ENCODE measurements at regions not wholly inside any gene's neighbourhood (a gene's known extent, or its start where the extent isn't known, plus 50 kb on each side); places are given as distances from the start of the nearest gene placed in this dataset.

DNA sequence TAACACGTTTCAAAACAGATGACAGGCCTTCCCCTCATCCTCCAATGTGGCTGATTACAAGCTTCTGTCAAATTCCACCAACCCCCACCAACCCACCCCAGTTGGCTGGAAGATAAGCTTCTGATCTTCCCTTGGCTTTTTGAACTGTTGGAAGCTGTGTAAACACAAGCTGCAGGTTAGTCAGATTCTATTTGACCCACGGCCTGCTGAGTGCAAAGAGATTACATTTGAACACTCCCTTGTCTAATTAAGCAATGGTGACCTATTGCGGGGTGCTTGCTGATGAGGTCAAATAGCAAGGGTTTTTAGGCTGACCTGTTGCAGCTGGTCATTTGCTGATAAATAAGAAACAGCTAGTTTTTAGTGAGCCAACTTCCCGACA is 379.7 kb downstream of the BMP2 start:
- no peak for TF ChIP-seq EZH2 (IDR thresholded peaks at IDR 0.05; ENCODE audit: borderline replicate concordance, low read length)
- TF ChIP-seq, protein P1, sequence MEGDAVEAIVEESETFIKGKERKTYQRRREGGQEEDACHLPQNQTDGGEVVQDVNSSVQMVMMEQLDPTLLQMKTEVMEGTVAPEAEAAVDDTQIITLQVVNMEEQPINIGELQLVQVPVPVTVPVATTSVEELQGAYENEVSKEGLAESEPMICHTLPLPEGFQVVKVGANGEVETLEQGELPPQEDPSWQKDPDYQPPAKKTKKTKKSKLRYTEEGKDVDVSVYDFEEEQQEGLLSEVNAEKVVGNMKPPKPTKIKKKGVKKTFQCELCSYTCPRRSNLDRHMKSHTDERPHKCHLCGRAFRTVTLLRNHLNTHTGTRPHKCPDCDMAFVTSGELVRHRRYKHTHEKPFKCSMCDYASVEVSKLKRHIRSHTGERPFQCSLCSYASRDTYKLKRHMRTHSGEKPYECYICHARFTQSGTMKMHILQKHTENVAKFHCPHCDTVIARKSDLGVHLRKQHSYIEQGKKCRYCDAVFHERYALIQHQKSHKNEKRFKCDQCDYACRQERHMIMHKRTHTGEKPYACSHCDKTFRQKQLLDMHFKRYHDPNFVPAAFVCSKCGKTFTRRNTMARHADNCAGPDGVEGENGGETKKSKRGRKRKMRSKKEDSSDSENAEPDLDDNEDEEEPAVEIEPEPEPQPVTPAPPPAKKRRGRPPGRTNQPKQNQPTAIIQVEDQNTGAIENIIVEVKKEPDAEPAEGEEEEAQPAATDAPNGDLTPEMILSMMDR (conservative IDR thresholded peaks at IDR 0.05 in 1 of 2, IDR thresholded peaks at IDR 0.05 in 1 of 2; ENCODE audit: extremely low read depth in 1 of 2, insufficient read depth in 1 of 2, low read depth in 1 of 2, low read length in 2 of 2) = no peak

Data from mammary epithelial cell (primary cell).